Retinal pigment epithelial cell (primary cell): ENCODE measurements at regions not wholly inside any gene's neighbourhood (a gene's known extent, or its start where the extent isn't known, plus 50 kb on each side); places are given as distances from the start of the nearest gene placed in this dataset.

Experiments
- DNase-seq: peaks from one replicate; pipeline ENCODE4 v3.0.0-alpha.2; 2010; ENCODE audit warnings: low read depth
- H3K4me3 ChIP-seq: 2 replicates; pipeline ENCODE4 v1.5.1; 2011; ENCODE audit warnings: mild to moderate bottlenecking, low read length, control low read depth, moderate library complexity
- TF ChIP-seq, protein P1 (sequence below): conservative IDR thresholded peaks from 2 replicates; pipeline ENCODE4 v1.5.1; 2011; ENCODE audit warnings: low read depth, low read length, control low read depth, inconsistent platforms

DNA sequence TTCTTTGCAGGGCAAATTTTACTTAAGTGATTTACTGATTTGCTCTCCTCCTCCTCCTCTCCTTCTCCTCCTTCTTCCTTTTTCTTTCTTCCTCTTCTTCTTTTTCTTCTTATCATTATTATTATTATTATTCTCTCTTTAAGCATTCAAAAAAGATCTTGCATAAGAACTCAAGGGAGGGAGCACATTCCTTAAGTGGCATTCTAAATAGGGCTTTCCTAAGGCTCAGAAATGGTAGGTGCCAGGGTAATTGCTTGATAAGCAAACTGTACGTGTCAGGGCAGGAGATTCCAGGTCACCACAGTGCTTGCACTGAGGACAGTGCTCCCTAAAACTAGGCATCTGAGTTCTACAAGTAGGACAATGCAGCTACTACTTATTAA is 92.4 kb downstream of the SPTSSA start:
- TF ChIP-seq, protein P1, sequence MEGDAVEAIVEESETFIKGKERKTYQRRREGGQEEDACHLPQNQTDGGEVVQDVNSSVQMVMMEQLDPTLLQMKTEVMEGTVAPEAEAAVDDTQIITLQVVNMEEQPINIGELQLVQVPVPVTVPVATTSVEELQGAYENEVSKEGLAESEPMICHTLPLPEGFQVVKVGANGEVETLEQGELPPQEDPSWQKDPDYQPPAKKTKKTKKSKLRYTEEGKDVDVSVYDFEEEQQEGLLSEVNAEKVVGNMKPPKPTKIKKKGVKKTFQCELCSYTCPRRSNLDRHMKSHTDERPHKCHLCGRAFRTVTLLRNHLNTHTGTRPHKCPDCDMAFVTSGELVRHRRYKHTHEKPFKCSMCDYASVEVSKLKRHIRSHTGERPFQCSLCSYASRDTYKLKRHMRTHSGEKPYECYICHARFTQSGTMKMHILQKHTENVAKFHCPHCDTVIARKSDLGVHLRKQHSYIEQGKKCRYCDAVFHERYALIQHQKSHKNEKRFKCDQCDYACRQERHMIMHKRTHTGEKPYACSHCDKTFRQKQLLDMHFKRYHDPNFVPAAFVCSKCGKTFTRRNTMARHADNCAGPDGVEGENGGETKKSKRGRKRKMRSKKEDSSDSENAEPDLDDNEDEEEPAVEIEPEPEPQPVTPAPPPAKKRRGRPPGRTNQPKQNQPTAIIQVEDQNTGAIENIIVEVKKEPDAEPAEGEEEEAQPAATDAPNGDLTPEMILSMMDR, result no peak
- H3K4me3 ChIP-seq, result no peak overlapping the region
- no peak for DNase-seq

DNA sequence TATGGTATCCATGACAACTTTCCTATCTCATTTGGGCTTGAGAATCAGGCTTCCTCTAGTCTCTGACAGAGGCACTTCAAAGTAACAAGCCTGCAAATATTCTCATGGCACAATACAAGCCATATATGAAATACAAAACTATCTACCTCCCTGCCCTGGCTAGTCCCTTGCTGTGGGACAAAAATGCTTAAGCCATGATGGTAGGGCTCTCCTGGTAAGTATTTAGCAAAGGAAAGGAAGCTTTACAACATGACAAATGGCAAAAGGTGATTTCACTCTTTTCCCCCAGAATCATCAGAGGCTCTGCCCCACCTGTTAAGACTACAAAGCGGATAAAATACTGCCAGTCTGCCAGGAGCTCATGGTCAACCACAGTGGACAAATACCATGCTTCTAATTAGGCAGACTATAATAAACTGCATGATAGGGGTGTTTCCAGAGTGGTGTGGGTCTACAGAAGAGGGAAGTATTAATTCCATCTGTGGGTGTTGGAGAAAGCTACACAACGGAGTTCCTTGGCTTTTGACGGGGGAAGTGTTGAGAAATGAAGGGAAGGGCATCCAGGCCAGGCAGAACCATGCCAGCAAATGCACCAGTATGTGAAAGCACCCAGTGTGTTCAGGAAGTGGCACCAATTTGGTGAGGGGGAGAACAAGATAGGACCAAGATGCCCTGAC is 92.9 kb downstream of the SPTSSA start:
- no peak overlapping the region for H3K4me3 ChIP-seq
- DNase-seq, result no peak
- TF ChIP-seq, protein P1, result no peak

DNA sequence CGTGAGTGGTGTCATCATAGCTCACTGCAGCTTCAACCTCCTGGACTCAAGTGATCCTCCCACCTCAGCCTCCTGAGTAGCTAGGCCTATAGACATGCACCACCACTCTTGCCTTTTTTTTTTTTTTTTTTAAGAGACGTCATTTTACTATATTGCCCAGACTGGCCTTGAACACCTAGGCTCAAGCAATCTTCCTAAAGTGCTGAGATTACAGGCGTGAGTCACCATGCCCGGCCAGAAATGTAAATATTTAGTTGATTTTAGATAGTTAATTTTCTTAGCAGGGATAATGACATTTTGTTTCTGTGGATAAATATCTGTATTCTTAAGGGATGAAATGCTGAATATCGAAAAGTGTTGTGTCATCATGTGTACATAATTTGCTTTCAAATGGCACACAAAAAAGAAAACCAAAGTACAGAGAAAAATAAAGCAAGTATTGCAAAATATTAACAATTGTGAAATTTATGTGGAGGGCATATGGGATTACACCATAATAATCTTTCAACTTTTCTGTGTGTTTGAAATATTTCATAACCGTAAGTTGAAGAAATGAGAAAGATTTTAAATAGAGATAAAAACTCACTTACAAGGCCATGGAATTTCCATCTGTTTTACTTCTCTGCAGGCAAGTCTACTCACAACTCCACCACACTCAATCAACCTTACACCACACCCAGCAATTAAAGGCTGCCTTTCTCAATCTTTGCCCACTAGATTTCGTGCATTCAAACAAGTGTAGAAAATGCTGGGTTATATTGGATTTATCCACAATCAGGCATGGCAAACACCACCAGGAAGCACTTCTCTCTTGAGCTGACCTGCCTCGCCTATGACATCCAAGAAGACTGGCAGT is 93.7 kb downstream of the SPTSSA start:
- TF ChIP-seq, protein P1, result no peak
- no peak overlapping the region for H3K4me3 ChIP-seq
- no peak for DNase-seq

DNA sequence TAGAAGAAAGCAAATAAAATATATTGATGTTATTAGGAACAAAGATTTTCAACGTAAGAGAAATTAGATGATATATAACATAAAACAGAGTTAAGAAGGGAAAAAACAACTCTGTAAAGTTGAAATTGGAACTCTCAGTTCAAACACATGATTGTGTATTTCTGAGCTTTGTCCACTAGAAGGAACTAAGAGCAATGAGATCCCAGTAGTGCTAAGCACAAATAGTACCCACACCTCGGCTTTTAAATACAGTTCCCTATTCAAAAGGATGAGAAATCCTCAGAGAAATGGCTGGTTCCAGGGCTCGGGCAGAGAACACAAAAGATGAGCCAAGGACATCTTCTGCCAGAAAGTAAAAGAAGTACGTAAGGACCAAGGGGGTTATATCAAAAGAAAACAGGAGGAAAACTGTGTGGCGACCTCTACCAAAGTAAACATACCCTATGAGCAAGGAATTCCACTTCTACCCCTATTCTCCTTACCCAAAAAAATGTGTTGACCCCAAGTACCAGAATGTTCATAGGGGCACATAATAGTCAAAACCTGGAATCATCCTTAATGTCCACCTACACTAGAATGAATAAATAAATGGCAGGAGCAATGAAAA is 96.6 kb downstream of the SPTSSA start:
- no peak for DNase-seq
- H3K4me3 ChIP-seq, result no peak overlapping the region
- TF ChIP-seq, protein P1, result peak; percentile 35

DNA sequence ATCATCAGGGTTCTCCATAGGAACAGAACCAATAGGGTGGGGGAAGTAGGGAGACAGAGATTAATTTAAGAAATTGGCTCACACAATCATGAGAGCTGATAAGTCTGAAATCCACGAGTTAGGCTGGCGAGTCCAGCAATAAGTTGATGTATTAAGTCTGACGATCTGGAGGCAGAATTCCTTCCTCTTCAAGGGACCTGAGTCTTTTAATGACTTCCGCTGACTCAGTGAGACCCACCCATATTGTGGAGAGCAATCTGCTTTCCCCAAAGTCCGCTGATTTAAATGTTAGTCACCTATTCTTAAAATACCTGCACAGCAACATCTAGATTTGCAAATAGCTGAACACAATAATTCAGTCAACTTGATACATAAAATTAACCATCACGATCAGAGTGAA is 97.8 kb downstream of the SPTSSA start:
- no peak overlapping the region for H3K4me3 ChIP-seq
- TF ChIP-seq, protein P1, result no peak
- DNase-seq, result no peak

DNA sequence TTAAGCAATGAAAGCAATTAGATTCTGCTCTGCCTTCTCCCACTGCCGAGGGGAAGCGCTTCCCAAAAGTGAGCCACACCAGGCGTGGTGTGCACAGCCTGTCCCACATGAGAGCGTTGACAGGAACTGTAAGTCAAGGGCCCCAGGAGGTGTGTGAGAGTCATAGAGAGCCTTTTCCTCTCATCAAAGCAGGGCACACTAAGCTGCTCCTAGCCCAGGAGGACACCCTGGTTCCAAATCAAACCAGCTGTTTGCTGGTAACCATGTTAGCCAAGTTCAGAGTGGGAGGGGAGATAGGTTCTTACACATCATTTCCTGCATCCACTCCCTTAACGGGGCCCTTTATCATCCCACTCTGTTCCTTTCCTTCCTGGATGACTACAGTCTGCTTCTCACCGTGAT is 98.3 kb downstream of the SPTSSA start:
- DNase-seq, result no peak

More for the DNA sequence above, 98.3 kb downstream of the SPTSSA start:
- TF ChIP-seq, protein P1, result no peak
- H3K4me3 ChIP-seq, result no peak overlapping the region
